ENCODE measurements at regions not wholly inside any gene's neighbourhood (a gene's known extent, or its start where the extent isn't known, plus 50 kb on each side); places are given as distances from the start of the nearest gene placed in this dataset.

GRCh38 chr1:224496826-224497225 is 62.2 kb upstream of the WDR26 start:
- TF ChIP-seq CTCF (conservative IDR thresholded peaks at IDR 0.05; ENCODE audit: low read length) = no peak
- no peak for TF ChIP-seq EZH2phosphoT487 (IDR thresholded peaks at IDR 0.05; ENCODE audit: borderline replicate concordance)
